Progenitor cell of endocrine pancreas (in vitro differentiated cells): ENCODE measurements at regions not wholly inside any gene's neighbourhood (a gene's known extent, or its start where the extent isn't known, plus 50 kb on each side); places are given as distances from the start of the nearest gene placed in this dataset.

Source experiments
- DNase-seq: peaks from one replicate; pipeline ENCODE4 v3.0.0; 2021; ENCODE audit warnings: low spot score; ENCODE audit not compliant: unreplicated experiment
- H3K27ac Mint-ChIP-seq: 2 replicates; pipeline ENCODE4 v1.8.0; 2021; ENCODE audit warnings: mild to moderate bottlenecking, moderate library complexity, mixed read lengths
- H3K27me3 Mint-ChIP-seq: 2 replicates; pipeline ENCODE4 v1.8.0; 2021; ENCODE audit warnings: mixed read lengths
- H3K36me3 Mint-ChIP-seq: 2 replicates; pipeline ENCODE4 v1.8.0; 2022; ENCODE audit warnings: mixed read lengths; ENCODE audit not compliant: insufficient read depth
- H3K4me1 Mint-ChIP-seq: 2 replicates; pipeline ENCODE4 v1.8.0; 2021; ENCODE audit warnings: low read depth, mixed read lengths
- H3K4me3 Mint-ChIP-seq: 2 replicates; pipeline ENCODE4 v1.8.0; 2021; ENCODE audit warnings: low read depth, mild to moderate bottlenecking, moderate library complexity, mixed read lengths
- H3K9me3 Mint-ChIP-seq: 2 replicates; pipeline ENCODE4 v1.8.0; 2021; ENCODE audit warnings: low read depth, mixed read lengths
- TF ChIP-seq, protein P1 (sequence below): fragments of 200-600 bp; sonication (generic); IDR thresholded peaks from one replicate; pipeline ENCODE4 v1.5.0; 2021; ENCODE audit warnings: antibody characterized with exemption, mild to moderate bottlenecking; ENCODE audit not compliant: unreplicated experiment

DNA sequence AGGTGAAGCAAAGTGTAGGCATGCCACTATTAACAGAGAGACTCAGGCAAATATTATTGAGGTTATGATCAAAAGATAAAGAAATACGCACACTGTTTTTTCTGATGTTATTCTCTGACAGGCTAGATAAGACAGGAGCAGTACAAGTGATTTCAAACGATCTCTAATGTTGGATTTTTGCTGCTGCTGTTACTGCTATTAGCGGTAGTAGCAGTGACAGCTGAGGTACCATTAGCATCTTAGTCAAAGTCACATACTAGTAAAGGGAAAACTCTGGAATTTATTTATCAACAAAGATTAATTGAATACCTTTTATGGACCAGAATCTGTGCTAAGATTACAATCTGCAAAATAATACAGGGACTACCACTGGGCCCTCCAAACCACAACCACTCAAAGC is 362.4 kb upstream of the CDH6 start:
- Mint-ChIP-seq H3K27me3 (no peaks in the 10 kb centered on the region), H3K9me3 (peaks cover 11% of the 10 kb centered on the region), H3K4me3 (no peak overlapping the region), H3K4me1 (no peaks in the 10 kb centered on the region), H3K36me3 (peaks cover 3% of the 10 kb centered on the region), H3K27ac (no peak overlapping the region)
- TF ChIP-seq, protein P1, sequence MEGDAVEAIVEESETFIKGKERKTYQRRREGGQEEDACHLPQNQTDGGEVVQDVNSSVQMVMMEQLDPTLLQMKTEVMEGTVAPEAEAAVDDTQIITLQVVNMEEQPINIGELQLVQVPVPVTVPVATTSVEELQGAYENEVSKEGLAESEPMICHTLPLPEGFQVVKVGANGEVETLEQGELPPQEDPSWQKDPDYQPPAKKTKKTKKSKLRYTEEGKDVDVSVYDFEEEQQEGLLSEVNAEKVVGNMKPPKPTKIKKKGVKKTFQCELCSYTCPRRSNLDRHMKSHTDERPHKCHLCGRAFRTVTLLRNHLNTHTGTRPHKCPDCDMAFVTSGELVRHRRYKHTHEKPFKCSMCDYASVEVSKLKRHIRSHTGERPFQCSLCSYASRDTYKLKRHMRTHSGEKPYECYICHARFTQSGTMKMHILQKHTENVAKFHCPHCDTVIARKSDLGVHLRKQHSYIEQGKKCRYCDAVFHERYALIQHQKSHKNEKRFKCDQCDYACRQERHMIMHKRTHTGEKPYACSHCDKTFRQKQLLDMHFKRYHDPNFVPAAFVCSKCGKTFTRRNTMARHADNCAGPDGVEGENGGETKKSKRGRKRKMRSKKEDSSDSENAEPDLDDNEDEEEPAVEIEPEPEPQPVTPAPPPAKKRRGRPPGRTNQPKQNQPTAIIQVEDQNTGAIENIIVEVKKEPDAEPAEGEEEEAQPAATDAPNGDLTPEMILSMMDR = no peak
- no peak for DNase-seq

DNA sequence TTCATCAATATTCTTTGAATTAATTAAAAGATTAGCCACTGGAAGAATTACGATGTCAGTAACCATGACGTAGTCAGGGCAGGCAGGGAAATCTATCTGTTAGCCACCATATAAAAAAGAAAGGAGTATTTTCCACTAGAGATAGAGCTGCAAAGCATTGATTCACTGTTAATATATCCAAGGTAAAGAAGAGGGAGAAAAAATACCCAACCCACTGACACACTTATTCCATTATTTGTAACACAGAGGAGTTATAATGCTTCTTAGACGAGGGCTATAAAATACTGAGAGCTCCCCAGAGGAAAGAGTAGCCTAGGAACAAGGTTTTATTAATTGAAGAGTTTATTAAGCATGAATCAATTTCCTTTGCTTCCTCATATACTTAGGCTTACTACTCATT is 382.2 kb upstream of the CDH6 start:
- H3K9me3 Mint-ChIP-seq = no peaks in the 10 kb centered on the region
- H3K4me1 Mint-ChIP-seq = no peaks in the 10 kb centered on the region
- no peak overlapping the region for H3K4me3 Mint-ChIP-seq
- TF ChIP-seq, protein P1 = no peak
- H3K36me3 Mint-ChIP-seq = no peaks in the 10 kb centered on the region
- DNase-seq = no peak
- H3K27ac Mint-ChIP-seq = no peak overlapping the region
- H3K27me3 Mint-ChIP-seq = no peaks in the 10 kb centered on the region

DNA sequence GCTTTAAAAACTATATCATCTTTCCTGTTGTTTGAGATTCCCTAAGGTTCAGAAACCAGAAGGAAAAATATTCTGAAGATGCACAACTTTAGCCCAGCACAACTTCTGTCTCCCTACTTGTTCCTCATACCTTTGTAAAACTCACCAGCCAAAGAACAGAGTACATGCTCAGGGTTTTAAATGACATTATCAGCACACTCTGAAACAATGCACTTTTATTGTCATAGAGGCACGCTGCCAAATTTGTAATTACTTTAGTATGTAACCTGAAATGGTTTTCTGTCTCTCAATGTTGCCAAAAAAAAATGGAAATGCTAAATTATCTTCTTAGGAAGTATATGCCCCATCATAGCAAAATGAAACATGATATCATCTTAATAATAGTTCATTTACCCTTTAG is 383.6 kb upstream of the CDH6 start:
- Mint-ChIP-seq H3K27ac (no peak overlapping the region), H3K36me3 (no peaks in the 10 kb centered on the region), H3K9me3 (no peaks in the 10 kb centered on the region)

DNA sequence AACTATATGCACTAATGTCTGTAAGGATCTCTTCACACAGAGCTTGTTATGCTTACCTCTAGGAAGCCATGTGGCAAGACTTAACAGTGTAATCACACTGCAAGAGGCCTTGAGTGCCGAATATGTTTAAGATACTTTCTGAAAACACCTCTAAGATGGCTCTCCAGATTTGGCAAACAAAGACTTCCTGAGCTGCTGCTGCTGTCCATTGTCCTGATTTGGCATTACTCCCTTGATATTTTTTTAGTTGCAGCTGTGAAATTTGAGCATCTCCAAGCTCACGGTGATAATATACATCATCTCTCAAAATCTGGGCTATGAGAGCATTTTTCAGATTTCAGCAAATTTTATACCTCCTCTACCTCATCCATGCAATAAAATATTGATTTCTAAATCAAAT is 384.5 kb upstream of the CDH6 start:
- Mint-ChIP-seq H3K4me1 (peaks cover 6% of the 10 kb centered on the region), H3K27ac (no peak overlapping the region), H3K36me3 (no peaks in the 10 kb centered on the region), H3K4me3 (no peak overlapping the region), H3K27me3 (no peaks in the 10 kb centered on the region), H3K9me3 (no peaks in the 10 kb centered on the region)
- TF ChIP-seq, protein P1 = no peak
- no peak for DNase-seq

More for the DNA sequence above, 383.6 kb upstream of the CDH6 start:
- H3K4me3 Mint-ChIP-seq = no peak overlapping the region
- TF ChIP-seq, protein P1 = no peak
- no peaks in the 10 kb centered on the region for H3K27me3 Mint-ChIP-seq
- peaks cover 4% of the 10 kb centered on the region for H3K4me1 Mint-ChIP-seq
- no peak for DNase-seq

DNA sequence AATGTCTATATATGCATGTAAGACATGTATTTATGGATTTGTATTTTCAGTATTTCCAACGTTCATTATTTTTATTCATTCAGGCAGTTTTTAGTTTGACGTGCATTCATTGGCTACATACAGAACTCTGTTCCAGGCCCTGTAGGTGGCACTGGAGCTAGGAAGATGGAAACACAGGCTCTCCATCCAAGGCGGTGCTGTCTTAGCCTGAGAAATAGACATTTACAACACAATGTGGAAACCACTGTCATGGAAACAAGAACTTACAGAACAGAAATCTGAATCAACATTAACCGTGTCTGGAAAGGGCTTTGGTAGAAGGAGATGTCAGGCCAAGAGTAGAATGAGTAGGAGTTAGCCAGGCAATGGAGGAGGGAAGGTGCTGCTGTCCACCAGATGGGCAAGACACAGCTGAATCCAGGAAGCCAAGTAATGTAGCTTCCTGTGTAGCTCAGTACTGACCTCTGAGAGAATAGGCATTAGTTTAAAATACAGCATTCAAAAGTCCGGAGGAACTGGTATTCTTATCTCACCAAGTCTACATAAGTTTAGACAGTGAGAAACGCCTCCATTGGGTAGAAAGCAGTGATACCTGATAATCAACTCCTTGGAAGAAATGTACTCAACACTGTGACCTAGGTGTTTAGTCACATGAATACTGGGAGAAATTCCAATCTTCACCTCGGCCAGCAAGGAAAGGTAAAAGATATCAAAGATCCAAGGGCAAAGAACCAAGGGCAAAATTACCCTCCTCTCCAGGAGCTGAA is 388.6 kb upstream of the CDH6 start:
- peaks cover 6% of the 10 kb centered on the region for H3K4me1 Mint-ChIP-seq
- H3K4me3 Mint-ChIP-seq = no peak overlapping the region
- TF ChIP-seq, protein P1 = no peak
- H3K36me3 Mint-ChIP-seq = no peaks in the 10 kb centered on the region
- H3K27ac Mint-ChIP-seq = no peak overlapping the region
- DNase-seq = no peak
- no peaks in the 10 kb centered on the region for H3K9me3 Mint-ChIP-seq
- H3K27me3 Mint-ChIP-seq = no peaks in the 10 kb centered on the region
